Activated CD4-positive, alpha-beta memory T cell treated with anti-CD3 and anti-CD28 coated beads, Interleukin-2, amount 10 ng/mL, durations not matched to agents 7 days and 5 days (primary cell): ENCODE measurements at regions not wholly inside any gene's neighbourhood (a gene's known extent, or its start where the extent isn't known, plus 50 kb on each side); places are given as distances from the start of the nearest gene placed in this dataset.
A peak's percentile ranks its signal among the peaks of the same experiment; 100 is the strongest.

ENCODE experiments used
- CTCF ChIA-PET: fragments of 350-600 bp; sonication (Branson Sonifier 250); formaldehyde crosslinking; loops from one replicate; lab custom pipeline; 2021; ENCODE audit warnings: antibody characterized with exemption, inconsistent platforms; lab: Charles Lee
- POLR2A ChIA-PET: fragments of 350-600 bp; sonication (Branson Sonifier 250); formaldehyde crosslinking; loops from one replicate; lab custom pipeline; 2021; ENCODE audit warnings: antibody characterized with exemption; lab: Charles Lee
- DNase-seq: peaks from one replicate; pipeline ENCODE4 v3.0.0-alpha.2; 2020
- H3K27ac Mint-ChIP-seq: one replicate; pipeline ENCODE4 v1.8.0; 2021; ENCODE audit warnings: mild to moderate bottlenecking, mixed read lengths
- H3K27me3 Mint-ChIP-seq: one replicate; pipeline ENCODE4 v1.8.0; 2021; ENCODE audit warnings: mixed read lengths
- H3K36me3 Mint-ChIP-seq: one replicate; pipeline ENCODE4 v1.8.0; 2021; ENCODE audit warnings: low read depth, mixed read lengths
- H3K4me1 Mint-ChIP-seq: one replicate; pipeline ENCODE4 v1.8.0; 2021; ENCODE audit warnings: mixed read lengths
- H3K4me3 Mint-ChIP-seq: one replicate; pipeline ENCODE4 v1.8.0; 2021; ENCODE audit warnings: mild to moderate bottlenecking, mixed read lengths
- H3K9me3 Mint-ChIP-seq: one replicate; pipeline ENCODE4 v1.8.0; 2021; ENCODE audit warnings: mixed read lengths

DNA sequence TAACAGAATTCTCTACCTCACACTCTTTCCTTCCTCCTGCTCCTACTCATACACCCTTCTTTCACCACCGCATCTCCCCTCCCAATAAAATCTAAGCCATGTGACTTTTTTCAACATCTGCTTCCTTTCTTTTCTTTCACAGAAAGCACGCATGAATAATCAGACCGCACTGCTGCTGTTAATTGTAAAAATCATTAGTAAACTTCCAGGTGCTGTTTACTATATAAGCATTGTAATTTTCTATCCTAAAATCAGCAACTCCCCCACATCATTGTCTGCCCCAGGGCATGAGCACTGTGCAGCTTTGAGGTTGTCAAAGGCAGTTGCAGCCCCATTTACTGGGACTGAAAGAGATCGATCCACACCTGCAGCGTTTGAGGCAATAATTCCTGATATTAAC lies 782.6 kb upstream of the ID2 start:
- H3K9me3 Mint-ChIP-seq, result no peaks in the 10 kb centered on the region
- no peak overlapping the region for H3K4me3 Mint-ChIP-seq
- CTCF ChIA-PET, result no interaction called here
- H3K4me1 Mint-ChIP-seq, result peaks cover 23% of the 10 kb centered on the region
- no peak overlapping the region for H3K27ac Mint-ChIP-seq
- no peaks in the 10 kb centered on the region for H3K27me3 Mint-ChIP-seq
- POLR2A ChIA-PET, result no interaction called here
- DNase-seq, result no peak
- peaks cover 4% of the 10 kb centered on the region for H3K36me3 Mint-ChIP-seq

DNA sequence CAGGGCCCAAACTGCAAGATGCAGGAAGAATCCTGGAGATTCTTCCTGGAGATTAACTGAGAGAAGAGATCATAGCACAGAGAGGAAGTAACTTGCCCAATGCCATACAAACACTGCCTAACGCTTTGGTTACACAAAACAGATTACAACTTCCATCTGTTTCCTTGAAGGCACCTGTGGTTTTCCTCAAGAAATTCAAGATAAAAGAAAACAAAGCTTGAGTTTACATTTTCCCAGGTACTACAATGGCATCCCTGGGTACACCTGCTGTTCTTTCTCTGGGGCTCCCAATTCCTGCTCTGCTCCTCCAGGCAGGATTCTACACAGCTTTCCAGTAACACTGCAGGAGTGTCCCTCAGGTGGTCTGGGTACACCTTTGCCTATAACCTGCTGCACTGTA lies 781.9 kb upstream of the ID2 start:
- H3K27ac Mint-ChIP-seq, result peak overlapping the region; percentile 22
- ChIA-PET CTCF (no interaction called here), POLR2A (no interaction called here)
- H3K27me3 Mint-ChIP-seq, result no peaks in the 10 kb centered on the region
- H3K9me3 Mint-ChIP-seq, result no peaks in the 10 kb centered on the region
- H3K4me1 Mint-ChIP-seq, result peaks cover 23% of the 10 kb centered on the region
- H3K36me3 Mint-ChIP-seq, result peaks cover 4% of the 10 kb centered on the region
- no peak for DNase-seq
- H3K4me3 Mint-ChIP-seq, result no peak overlapping the region

GRCh38 chr2:7900593-7900992 lies 781.3 kb upstream of the ID2 start:
- H3K4me3 Mint-ChIP-seq, result no peak overlapping the region
- no peaks in the 10 kb centered on the region for H3K9me3 Mint-ChIP-seq
- ChIA-PET CTCF (no interaction called here), POLR2A (no interaction called here)
- H3K27me3 Mint-ChIP-seq, result no peaks in the 10 kb centered on the region
- H3K36me3 Mint-ChIP-seq, result peaks cover 4% of the 10 kb centered on the region
- peaks cover 23% of the 10 kb centered on the region for H3K4me1 Mint-ChIP-seq
- DNase-seq, result peak; percentile 44
- H3K27ac Mint-ChIP-seq, result peak overlapping the region; percentile 22

- Mint-ChIP-seq H3K4me1 (peaks cover 23% of the 10 kb centered on the region), H3K27ac (no peak overlapping the region), H3K9me3 (no peaks in the 10 kb centered on the region), H3K36me3 (peaks cover 4% of the 10 kb centered on the region), H3K27me3 (no peaks in the 10 kb centered on the region), H3K4me3 (no peak overlapping the region)
- CTCF ChIA-PET, result no interaction called here
- DNase-seq, result no peak
- POLR2A ChIA-PET, result no interaction called here
These were observed 779.5 kb upstream of the ID2 start for GRCh38 chr2:7902251-7902765.

GRCh38 chr2:7904319-7904718 lies 777.5 kb upstream of the ID2 start:
- peaks cover 19% of the 10 kb centered on the region for H3K4me1 Mint-ChIP-seq
- H3K27me3 Mint-ChIP-seq, result no peaks in the 10 kb centered on the region
- H3K27ac Mint-ChIP-seq, result no peak overlapping the region
- peaks cover 4% of the 10 kb centered on the region for H3K36me3 Mint-ChIP-seq
- POLR2A ChIA-PET, result no interaction called here
- peaks cover 8% of the 10 kb centered on the region for H3K9me3 Mint-ChIP-seq
- no peak for DNase-seq
- no peak overlapping the region for H3K4me3 Mint-ChIP-seq
- CTCF ChIA-PET, result no interaction called here

GRCh38 chr2:7905756-7906155 lies 776.1 kb upstream of the ID2 start:
- CTCF ChIA-PET, result no interaction called here
- Mint-ChIP-seq H3K4me3 (no peak overlapping the region), H3K36me3 (peaks cover 4% of the 10 kb centered on the region), H3K9me3 (peaks cover 10% of the 10 kb centered on the region), H3K4me1 (peaks cover 5% of the 10 kb centered on the region), H3K27ac (no peak overlapping the region), H3K27me3 (no peaks in the 10 kb centered on the region)
- DNase-seq, result no peak
- POLR2A ChIA-PET, result no interaction called here

- ChIA-PET CTCF (no interaction called here), POLR2A (no interaction called here)
- peaks cover 4% of the 10 kb centered on the region for H3K36me3 Mint-ChIP-seq
- peaks cover 1% of the 10 kb centered on the region for H3K4me1 Mint-ChIP-seq
- H3K27me3 Mint-ChIP-seq, result no peaks in the 10 kb centered on the region
- no peak for DNase-seq
- H3K27ac Mint-ChIP-seq, result no peak overlapping the region
- H3K9me3 Mint-ChIP-seq, result peaks cover 10% of the 10 kb centered on the region
- no peak overlapping the region for H3K4me3 Mint-ChIP-seq
These were observed 775.4 kb upstream of the ID2 start for GRCh38 chr2:7906431-7906830.

DNA sequence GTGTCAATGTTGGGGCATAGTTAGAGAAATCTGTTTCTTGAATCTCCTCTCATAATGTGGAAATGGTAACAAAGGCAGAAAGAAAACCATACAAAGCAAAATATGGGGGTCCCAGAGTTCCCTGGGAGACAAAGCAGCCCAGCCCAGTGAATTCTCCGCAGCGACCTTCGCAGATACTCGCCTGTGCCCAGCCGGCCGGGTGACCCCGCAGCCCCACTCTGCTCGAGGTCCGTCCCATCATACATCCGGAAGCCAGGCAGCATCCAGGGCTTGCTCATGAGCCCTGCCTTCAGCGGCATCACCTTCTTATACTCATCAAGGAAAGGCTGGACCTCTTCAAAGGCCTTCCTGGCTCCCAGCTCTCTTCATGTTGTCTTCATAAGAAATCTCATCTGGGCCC lies 774.8 kb upstream of the ID2 start:
- no peak overlapping the region for H3K27ac Mint-ChIP-seq
- H3K9me3 Mint-ChIP-seq, result peaks cover 10% of the 10 kb centered on the region
- ChIA-PET POLR2A (no interaction called here), CTCF (no interaction called here)
- no peak overlapping the region for H3K4me3 Mint-ChIP-seq
- H3K27me3 Mint-ChIP-seq, result no peaks in the 10 kb centered on the region
- peaks cover 4% of the 10 kb centered on the region for H3K36me3 Mint-ChIP-seq
- H3K4me1 Mint-ChIP-seq, result no peaks in the 10 kb centered on the region
- DNase-seq, result no peak

GRCh38 chr2:7910752-7911151 lies 771.1 kb upstream of the ID2 start:
- no peak overlapping the region for H3K27ac Mint-ChIP-seq
- POLR2A ChIA-PET, result no interaction called here

GRCh38 chr2:7911196-7911595 lies 770.7 kb upstream of the ID2 start:
- DNase-seq, result no peak
- H3K27ac Mint-ChIP-seq, result no peak overlapping the region
- POLR2A ChIA-PET, result no interaction called here

More at GRCh38 chr2:7910752-7911151, 771.1 kb upstream of the ID2 start:
- CTCF ChIA-PET, result no interaction called here
- Mint-ChIP-seq H3K4me1 (no peaks in the 10 kb centered on the region), H3K4me3 (no peak overlapping the region), H3K36me3 (no peaks in the 10 kb centered on the region), H3K9me3 (peaks cover 10% of the 10 kb centered on the region), H3K27me3 (no peaks in the 10 kb centered on the region)
- DNase-seq, result no peak

DNA sequence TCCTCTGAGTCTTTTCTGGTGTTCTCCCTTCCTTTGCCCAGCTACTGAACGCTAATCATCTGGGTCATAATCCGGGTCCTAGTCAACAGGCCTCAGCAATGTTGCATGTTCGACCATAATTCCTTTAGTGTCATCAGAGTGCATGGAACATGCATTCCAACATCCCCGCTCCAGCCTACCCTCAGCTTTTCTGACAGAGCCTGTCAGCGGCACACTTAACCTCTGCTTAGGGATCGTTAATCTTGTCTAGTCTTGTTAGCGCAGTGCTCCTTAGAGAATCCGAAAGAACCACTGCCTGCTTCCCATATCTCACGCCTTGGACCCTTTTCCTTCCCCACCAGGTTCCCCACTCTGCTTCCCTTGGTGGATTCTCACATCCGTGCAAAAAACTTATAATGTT lies 767.9 kb upstream of the ID2 start:
- no peak overlapping the region for H3K4me3 Mint-ChIP-seq
- ChIA-PET POLR2A (no interaction called here), CTCF (no interaction called here)
- no peaks in the 10 kb centered on the region for H3K27me3 Mint-ChIP-seq
- H3K27ac Mint-ChIP-seq, result no peak overlapping the region
- no peak for DNase-seq
- H3K9me3 Mint-ChIP-seq, result peaks cover 5% of the 10 kb centered on the region
- no peaks in the 10 kb centered on the region for H3K4me1 Mint-ChIP-seq
- H3K36me3 Mint-ChIP-seq, result no peaks in the 10 kb centered on the region

More at GRCh38 chr2:7911196-7911595, 770.7 kb upstream of the ID2 start:
- Mint-ChIP-seq H3K36me3 (no peaks in the 10 kb centered on the region), H3K4me1 (no peaks in the 10 kb centered on the region), H3K4me3 (no peak overlapping the region), H3K27me3 (no peaks in the 10 kb centered on the region), H3K9me3 (peaks cover 10% of the 10 kb centered on the region)
- CTCF ChIA-PET, result no interaction called here

- Mint-ChIP-seq H3K9me3 (peaks cover 2% of the 10 kb centered on the region), H3K4me3 (no peak overlapping the region), H3K27me3 (no peaks in the 10 kb centered on the region), H3K4me1 (no peaks in the 10 kb centered on the region), H3K36me3 (no peaks in the 10 kb centered on the region), H3K27ac (no peak overlapping the region)
- ChIA-PET CTCF (no interaction called here), POLR2A (no interaction called here)
- DNase-seq, result no peak
These were observed 766.4 kb upstream of the ID2 start for GRCh38 chr2:7915302-7916091.

DNA sequence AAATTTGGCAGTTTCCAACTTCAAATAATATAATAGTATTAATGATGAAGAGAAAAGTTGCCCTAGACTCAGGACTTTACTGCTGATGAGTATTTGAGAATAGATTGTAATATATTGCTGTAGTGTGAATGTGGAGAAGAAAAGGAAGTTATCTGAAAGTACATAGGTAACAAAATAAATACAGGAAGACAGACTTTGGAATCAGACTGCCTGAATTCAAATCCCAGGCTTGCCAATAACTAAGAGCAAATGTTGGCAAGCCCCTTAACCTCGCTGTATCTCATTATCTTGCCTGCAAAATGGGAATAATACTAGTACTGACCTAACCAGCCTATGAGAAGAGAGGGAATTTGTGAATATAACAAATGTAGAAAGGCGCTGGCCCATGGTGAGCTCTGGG lies 765.2 kb upstream of the ID2 start:
- DNase-seq, result no peak

GRCh38 chr2:7919510-7919909 lies 762.3 kb upstream of the ID2 start:
- POLR2A ChIA-PET, result no interaction called here
- Mint-ChIP-seq H3K9me3 (peaks cover 11% of the 10 kb centered on the region), H3K4me1 (peaks cover 10% of the 10 kb centered on the region), H3K27me3 (no peaks in the 10 kb centered on the region), H3K27ac (no peak overlapping the region), H3K36me3 (peaks cover 8% of the 10 kb centered on the region), H3K4me3 (no peak overlapping the region)
- no peak for DNase-seq
- CTCF ChIA-PET, result no interaction called here

More for the DNA sequence above, 765.2 kb upstream of the ID2 start:
- ChIA-PET POLR2A (no interaction called here), CTCF (no interaction called here)
- no peak overlapping the region for H3K4me3 Mint-ChIP-seq
- no peak overlapping the region for H3K27ac Mint-ChIP-seq
- no peaks in the 10 kb centered on the region for H3K4me1 Mint-ChIP-seq
- peaks cover 2% of the 10 kb centered on the region for H3K9me3 Mint-ChIP-seq
- no peaks in the 10 kb centered on the region for H3K27me3 Mint-ChIP-seq
- no peaks in the 10 kb centered on the region for H3K36me3 Mint-ChIP-seq
